ENCODE measurements at regions not wholly inside any gene's neighbourhood (a gene's known extent, or its start where the extent isn't known, plus 50 kb on each side); places are given as distances from the start of the nearest gene placed in this dataset.
"Not testable (repeated sequence)": the region's sequence is repeated elsewhere in the genome, so short reads cannot be mapped to it uniquely, and the experiment has no call there.

GRCh38 chr1:172833954-172834353 lies 175.1 kb downstream of the FASLG start:
- DNase-seq (ENCODE audit: low read depth in 4 of 4, low spot score in 2 of 4) = no peak

GRCh38 chr1:172834609-172835008 lies 175.7 kb downstream of the FASLG start:
- DNase-seq (ENCODE audit: low read depth in 4 of 4, low spot score in 2 of 4) = no peak

- DNase-seq (ENCODE audit: low read depth in 4 of 4, low spot score in 2 of 4) = no peak
Measured at GRCh38 chr1:172835834-172836233, 176.9 kb downstream of the FASLG start.

GRCh38 chr1:172837816-172838679 lies 179.1 kb downstream of the FASLG start:
- DNase-seq (ENCODE audit: low read depth in 4 of 4, low spot score in 2 of 4) = no peak

- no peak for DNase-seq (ENCODE audit: low read depth in 4 of 4, low spot score in 2 of 4)
Measured at GRCh38 chr1:172838680-172839313, 179.9 kb downstream of the FASLG start.

GRCh38 chr1:172839639-172840038 lies 180.7 kb downstream of the FASLG start:
- not testable (repeated sequence) for DNase-seq (ENCODE audit: low read depth in 4 of 4, low spot score in 2 of 4)

GRCh38 chr1:172843444-172843843 lies 184.5 kb downstream of the FASLG start:
- DNase-seq (ENCODE audit: low read depth in 4 of 4, low spot score in 2 of 4) = no peak

GRCh38 chr1:172845371-172845770 lies 186.5 kb downstream of the FASLG start:
- DNase-seq (ENCODE audit: low read depth in 4 of 4, low spot score in 2 of 4) = no peak

- no peak for DNase-seq (ENCODE audit: low read depth in 4 of 4, low spot score in 2 of 4)
Measured at GRCh38 chr1:172845865-172846264, 187.0 kb downstream of the FASLG start.

GRCh38 chr1:172847814-172848213 lies 188.9 kb downstream of the FASLG start:
- not testable (repeated sequence) for DNase-seq (ENCODE audit: low read depth in 4 of 4, low spot score in 2 of 4)

GRCh38 chr1:172849653-172850052 lies 190.8 kb downstream of the FASLG start:
- DNase-seq (ENCODE audit: low read depth in 4 of 4, low spot score in 2 of 4) = no peak

GRCh38 chr1:172851077-172851476 lies 192.2 kb downstream of the FASLG start:
- no peak for DNase-seq (ENCODE audit: low read depth in 4 of 4, low spot score in 2 of 4)

- no peak for DNase-seq (ENCODE audit: low read depth in 4 of 4, low spot score in 2 of 4)
Measured at GRCh38 chr1:172851856-172852255, 193.0 kb downstream of the FASLG start.

GRCh38 chr1:172855983-172856382 lies 194.8 kb downstream of the TNFSF18 start:
- DNase-seq (ENCODE audit: low read depth in 4 of 4, low spot score in 2 of 4) = not testable (repeated sequence)

- DNase-seq (ENCODE audit: low read depth in 4 of 4, low spot score in 2 of 4) = no peak
Measured at GRCh38 chr1:172863031-172863430, 187.7 kb downstream of the TNFSF18 start.

- no peak for DNase-seq (ENCODE audit: low read depth in 4 of 4, low spot score in 2 of 4)
Measured at GRCh38 chr1:172867216-172867818, 183.4 kb downstream of the TNFSF18 start.

GRCh38 chr1:172870901-172871606 lies 179.7 kb downstream of the TNFSF18 start:
- DNase-seq (ENCODE audit: low read depth in 4 of 4, low spot score in 2 of 4) = no peak

- no peak for DNase-seq (ENCODE audit: low read depth in 4 of 4, low spot score in 2 of 4)
Measured at GRCh38 chr1:172874950-172875349, 175.8 kb downstream of the TNFSF18 start.

GRCh38 chr1:172875892-172876291 lies 174.8 kb downstream of the TNFSF18 start:
- no peak for DNase-seq (ENCODE audit: low read depth in 4 of 4, low spot score in 2 of 4)

GRCh38 chr1:172882385-172882784 lies 168.4 kb downstream of the TNFSF18 start:
- DNase-seq (ENCODE audit: low read depth in 4 of 4, low spot score in 2 of 4) = no peak

GRCh38 chr1:172882791-172883386 lies 167.9 kb downstream of the TNFSF18 start:
- DNase-seq (ENCODE audit: low read depth in 4 of 4, low spot score in 2 of 4) = no peak

All from left renal cortex interstitium (tissue), 4 donors.